ENCODE measurements at regions not wholly inside any gene's neighbourhood (a gene's known extent, or its start where the extent isn't known, plus 50 kb on each side); places are given as distances from the start of the nearest gene placed in this dataset.

DNA sequence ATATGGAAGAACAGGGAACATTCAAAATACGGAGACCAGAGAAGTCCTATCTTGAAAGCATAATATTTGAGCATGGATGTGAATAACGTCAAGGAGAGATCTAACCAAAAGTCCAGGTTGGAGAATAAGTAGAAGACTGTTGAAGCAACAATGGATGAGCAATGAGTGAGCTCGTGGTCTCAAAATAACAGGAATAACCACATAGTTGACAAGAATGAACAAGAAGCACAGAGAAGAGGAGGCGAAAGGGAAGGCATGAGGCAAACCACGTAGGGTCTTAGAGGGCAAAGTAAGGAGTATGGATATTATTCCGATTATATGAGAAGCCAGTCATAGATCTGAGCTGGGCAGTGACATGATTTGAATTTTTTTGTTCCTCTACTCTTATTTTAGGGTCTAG is 710.2 kb downstream of the BRINP1 start:
- DNase-seq (ENCODE audit: low read depth) (no peak), FAIRE-seq (no peak)
- Histone ChIP-seq H3K79me2 (ENCODE audit: insufficient read depth, low read length) (no peaks in the 10 kb centered on the region), H3K9ac (ENCODE audit: low read length) (no peak overlapping the region), H3K27me3 (ENCODE audit: insufficient read depth, low read length) (no peaks in the 10 kb centered on the region), H3K27ac (ENCODE audit: low read depth, low read length) (no peak overlapping the region), H4K20me1 (ENCODE audit: insufficient read depth, low read length) (no peaks in the 10 kb centered on the region), H3K4me1 (ENCODE audit: insufficient read depth, low read length) (no peaks in the 10 kb centered on the region), H3K4me2 (ENCODE audit: low read length) (no peak overlapping the region), H3K36me3 (ENCODE audit: insufficient read depth, low read length) (no peaks in the 10 kb centered on the region), H3K9me3 (ENCODE audit: insufficient read depth, low read depth, low read length) (no peaks in the 10 kb centered on the region), H2AFZ (ENCODE audit: low read depth, low read length) (no peak overlapping the region), H3K4me3 (ENCODE audit: insufficient read depth, low read depth, low read length) (no peak overlapping the region)
- no peaks in the 10 kb centered on the region for H3K4me1 Mint-ChIP-seq (ENCODE audit: low read depth, unreplicated experiment)
- no peaks in the 10 kb centered on the region for H3K36me3 Mint-ChIP-seq (ENCODE audit: low read depth, unreplicated experiment)
- TF ChIP-seq, protein P1, sequence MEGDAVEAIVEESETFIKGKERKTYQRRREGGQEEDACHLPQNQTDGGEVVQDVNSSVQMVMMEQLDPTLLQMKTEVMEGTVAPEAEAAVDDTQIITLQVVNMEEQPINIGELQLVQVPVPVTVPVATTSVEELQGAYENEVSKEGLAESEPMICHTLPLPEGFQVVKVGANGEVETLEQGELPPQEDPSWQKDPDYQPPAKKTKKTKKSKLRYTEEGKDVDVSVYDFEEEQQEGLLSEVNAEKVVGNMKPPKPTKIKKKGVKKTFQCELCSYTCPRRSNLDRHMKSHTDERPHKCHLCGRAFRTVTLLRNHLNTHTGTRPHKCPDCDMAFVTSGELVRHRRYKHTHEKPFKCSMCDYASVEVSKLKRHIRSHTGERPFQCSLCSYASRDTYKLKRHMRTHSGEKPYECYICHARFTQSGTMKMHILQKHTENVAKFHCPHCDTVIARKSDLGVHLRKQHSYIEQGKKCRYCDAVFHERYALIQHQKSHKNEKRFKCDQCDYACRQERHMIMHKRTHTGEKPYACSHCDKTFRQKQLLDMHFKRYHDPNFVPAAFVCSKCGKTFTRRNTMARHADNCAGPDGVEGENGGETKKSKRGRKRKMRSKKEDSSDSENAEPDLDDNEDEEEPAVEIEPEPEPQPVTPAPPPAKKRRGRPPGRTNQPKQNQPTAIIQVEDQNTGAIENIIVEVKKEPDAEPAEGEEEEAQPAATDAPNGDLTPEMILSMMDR (IDR thresholded peaks at IDR 0.05; ENCODE audit: insufficient read depth, low read depth, low read length), result no peak
- no peak for TF ChIP-seq EZH2 (IDR thresholded peaks at IDR 0.05; ENCODE audit: insufficient read depth, low read length)
- peaks cover 3% of the 10 kb centered on the region for H3K27me3 Mint-ChIP-seq (ENCODE audit: low read depth, unreplicated experiment)
- H3K4me3 Mint-ChIP-seq (ENCODE audit: unreplicated experiment), result no peak overlapping the region
- no peaks in the 10 kb centered on the region for H3K9me3 Mint-ChIP-seq (ENCODE audit: unreplicated experiment)
- no peak overlapping the region for H3K27ac Mint-ChIP-seq (ENCODE audit: unreplicated experiment)

DNA sequence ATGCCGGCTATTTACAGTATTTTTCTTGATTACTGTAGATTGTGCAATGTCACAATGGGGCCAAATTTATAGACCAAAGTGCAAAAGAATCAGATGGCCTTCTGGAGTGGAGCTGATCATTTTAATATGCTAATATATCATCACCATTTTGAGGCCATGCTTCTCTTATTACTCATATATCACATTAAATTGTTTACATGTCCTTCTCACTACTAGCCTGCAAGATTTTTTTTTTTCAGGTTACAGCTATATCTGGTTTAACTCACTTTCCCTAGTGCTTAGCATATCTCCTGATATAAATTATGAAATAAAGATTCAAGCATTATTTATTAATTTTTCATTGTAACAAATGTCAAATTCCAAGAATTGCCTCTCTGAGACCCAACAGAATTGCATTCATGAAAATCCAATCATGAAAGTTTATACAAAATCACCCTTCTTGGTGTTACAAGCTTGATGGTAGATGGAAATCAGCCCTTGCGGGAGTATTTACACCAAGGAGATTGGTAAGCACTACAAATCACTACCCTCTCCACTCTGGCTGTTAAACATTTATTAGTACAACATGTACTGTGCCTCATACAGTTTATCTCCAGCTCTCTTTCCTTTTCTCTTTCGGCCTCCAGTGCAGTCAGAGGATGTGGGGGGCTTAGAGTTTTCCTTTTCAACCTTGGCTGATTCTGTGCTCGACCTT is 703.9 kb downstream of the BRINP1 start:
- Histone ChIP-seq H3K4me2 (ENCODE audit: low read length) (no peak overlapping the region), H3K36me3 (ENCODE audit: insufficient read depth, low read length) (no peaks in the 10 kb centered on the region), H3K4me3 (ENCODE audit: insufficient read depth, low read depth, low read length) (no peak overlapping the region), H3K27ac (ENCODE audit: low read depth, low read length) (no peak overlapping the region), H3K4me1 (ENCODE audit: insufficient read depth, low read length) (no peaks in the 10 kb centered on the region), H3K79me2 (ENCODE audit: insufficient read depth, low read length) (no peaks in the 10 kb centered on the region), H2AFZ (ENCODE audit: low read depth, low read length) (no peak overlapping the region), H3K9ac (ENCODE audit: low read length) (no peak overlapping the region), H3K9me3 (ENCODE audit: insufficient read depth, low read depth, low read length) (no peaks in the 10 kb centered on the region), H4K20me1 (ENCODE audit: insufficient read depth, low read length) (no peaks in the 10 kb centered on the region), H3K27me3 (ENCODE audit: insufficient read depth, low read length) (no peaks in the 10 kb centered on the region)
- TF ChIP-seq, protein P1 (IDR thresholded peaks at IDR 0.05; ENCODE audit: insufficient read depth, low read depth, low read length), result no peak
- TF ChIP-seq EZH2 (IDR thresholded peaks at IDR 0.05; ENCODE audit: insufficient read depth, low read length), result no peak
- no peaks in the 10 kb centered on the region for H3K36me3 Mint-ChIP-seq (ENCODE audit: low read depth, unreplicated experiment)
- DNase-seq (ENCODE audit: low read depth) (no peak), FAIRE-seq (no peak)
- no peaks in the 10 kb centered on the region for H3K4me1 Mint-ChIP-seq (ENCODE audit: low read depth, unreplicated experiment)
- H3K9me3 Mint-ChIP-seq (ENCODE audit: unreplicated experiment), result no peaks in the 10 kb centered on the region
- H3K27me3 Mint-ChIP-seq (ENCODE audit: low read depth, unreplicated experiment), result no peaks in the 10 kb centered on the region
- H3K27ac Mint-ChIP-seq (ENCODE audit: unreplicated experiment), result no peak overlapping the region
- H3K4me3 Mint-ChIP-seq (ENCODE audit: unreplicated experiment), result no peak overlapping the region

Data from astrocyte (in vitro differentiated cells and primary cell).